ENCODE measurements at regions not wholly inside any gene's neighbourhood (a gene's known extent, or its start where the extent isn't known, plus 50 kb on each side); places are given as distances from the start of the nearest gene placed in this dataset.
A peak's percentile ranks its signal among the peaks of the same experiment; 100 is the strongest.

DNA sequence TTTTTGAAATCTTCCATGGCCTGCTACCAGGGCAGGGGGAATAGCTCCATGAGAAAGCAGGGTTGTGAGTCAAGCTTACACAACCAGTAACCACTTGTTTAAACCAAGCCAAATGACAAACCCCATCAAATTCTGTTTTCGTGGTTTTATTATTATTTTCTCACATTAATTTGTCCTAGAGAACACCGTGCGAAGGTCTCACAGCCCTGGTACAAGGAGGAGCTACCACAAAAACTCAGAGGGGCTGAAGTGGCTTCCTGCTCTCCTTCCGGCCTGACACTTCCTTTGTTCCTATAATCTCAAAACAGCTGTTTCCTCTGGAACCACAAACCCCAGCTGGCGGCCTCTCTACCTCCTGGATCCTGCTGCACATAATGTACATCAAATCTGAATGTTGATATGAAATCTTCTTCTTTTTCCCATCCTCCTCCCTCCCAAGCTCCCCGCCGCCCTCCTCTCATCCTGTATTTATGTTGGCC is 375.9 kb downstream of the MCTP2 start:
- peak; percentile 35 for DNase-seq

DNA sequence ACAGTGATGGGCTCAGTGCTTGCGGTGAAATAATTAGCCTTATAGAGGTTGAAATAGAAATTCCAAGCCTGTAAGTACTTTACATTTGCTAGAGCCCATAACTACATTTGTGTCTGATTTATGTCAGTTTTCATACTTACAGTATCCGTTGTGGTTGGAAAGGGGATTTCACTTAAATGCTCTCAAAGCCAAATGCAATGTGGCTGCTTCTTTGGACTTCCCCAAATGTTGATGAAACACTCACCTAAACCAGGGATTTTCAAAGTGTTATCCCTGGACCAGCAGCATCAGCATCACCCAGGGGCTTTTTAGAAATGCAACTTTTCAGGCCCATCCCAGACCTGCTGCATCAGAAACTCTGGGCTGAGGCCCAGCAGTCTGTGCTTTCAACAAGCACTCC is 378.7 kb downstream of the MCTP2 start:
- peak; percentile 39 for DNase-seq

DNA sequence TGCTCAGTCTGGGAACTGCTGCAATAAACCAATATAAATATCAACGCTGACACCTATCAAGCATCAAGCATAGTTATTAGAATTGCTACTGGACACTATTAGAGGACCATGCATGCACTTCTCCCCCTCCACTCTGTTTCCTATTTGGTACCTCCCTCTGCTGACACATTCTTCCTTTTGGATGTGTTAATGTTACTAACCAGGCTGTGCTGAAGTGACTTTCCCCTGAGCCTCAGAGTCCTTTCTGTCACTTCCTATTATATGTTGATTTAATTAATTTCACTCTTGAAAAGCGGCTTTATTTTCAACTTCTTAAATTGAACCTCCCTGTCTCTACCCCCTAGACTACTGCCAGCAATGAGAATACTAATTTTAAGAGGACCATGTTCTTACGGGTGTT is 379.1 kb downstream of the MCTP2 start:
- no peak for DNase-seq

DNA sequence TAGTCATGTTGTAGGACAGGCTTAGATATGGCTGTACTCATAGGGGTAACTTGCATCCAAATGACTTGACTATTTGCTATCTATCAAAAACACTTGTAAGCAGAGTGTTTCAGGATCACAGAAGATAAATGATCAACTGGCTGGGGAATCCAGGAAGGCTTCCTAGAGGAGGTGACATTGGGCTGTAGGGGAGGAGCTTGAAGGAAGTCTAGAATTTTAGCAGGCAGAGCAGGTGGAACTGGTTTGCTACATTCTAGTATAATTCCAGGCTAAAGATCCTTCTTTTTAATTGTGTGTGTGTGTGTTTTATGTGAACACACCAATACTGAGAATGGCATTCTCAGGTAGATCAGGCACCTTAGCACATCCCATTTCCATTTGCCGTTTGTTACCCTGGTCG is 380.3 kb downstream of the MCTP2 start:
- DNase-seq, result no peak

- no peak for DNase-seq
These were observed 384.3 kb downstream of the MCTP2 start for GRCh38 chr15:94615688-94616087.

DNA sequence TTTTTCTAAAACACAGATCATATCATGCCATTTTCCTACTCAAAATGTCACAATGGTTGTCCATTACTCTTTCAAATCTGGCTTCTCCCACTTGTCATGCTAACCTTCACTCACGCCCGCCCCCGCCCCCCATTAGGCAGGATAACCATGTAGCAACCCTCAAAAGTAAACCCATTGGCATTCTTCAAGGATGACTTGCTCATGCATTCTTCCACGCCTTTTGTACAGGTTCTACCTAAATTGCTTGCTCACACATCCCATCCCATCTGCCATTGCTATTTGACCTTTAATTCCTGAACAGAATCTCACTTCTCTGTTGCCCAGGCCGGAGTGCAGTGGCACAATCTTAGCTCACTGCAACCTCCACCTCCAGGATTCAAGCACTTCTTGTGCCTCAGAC is 389.3 kb downstream of the MCTP2 start:
- DNase-seq, result no peak

GRCh38 chr15:94621736-94622135 is 390.4 kb downstream of the MCTP2 start:
- DNase-seq, result no peak

GRCh38 chr15:94626949-94627348 is 395.6 kb downstream of the MCTP2 start:
- no peak for DNase-seq

DNA sequence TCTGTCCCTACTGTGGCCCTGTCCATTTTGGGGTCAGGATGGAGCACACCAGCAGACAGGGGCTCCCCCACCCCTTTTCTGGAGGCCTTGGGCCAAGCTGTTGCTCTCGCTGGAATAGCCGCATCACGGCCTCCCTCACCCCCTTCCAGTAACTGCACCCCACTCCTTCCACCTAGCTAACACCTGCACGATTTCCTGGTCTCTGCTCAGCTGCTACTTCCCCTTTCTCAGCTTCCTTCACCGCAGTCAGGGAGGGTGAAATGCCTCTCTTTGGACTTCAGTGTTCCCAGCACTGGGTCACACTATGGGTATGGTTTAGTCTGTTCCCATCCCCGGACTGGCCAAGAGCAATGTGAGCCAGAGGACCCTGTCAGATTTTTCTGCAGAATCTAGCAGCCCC is 400.2 kb downstream of the MCTP2 start:
- no peak for DNase-seq

GRCh38 chr15:94638183-94638582 is 406.8 kb downstream of the MCTP2 start:
- no peak for DNase-seq

DNA sequence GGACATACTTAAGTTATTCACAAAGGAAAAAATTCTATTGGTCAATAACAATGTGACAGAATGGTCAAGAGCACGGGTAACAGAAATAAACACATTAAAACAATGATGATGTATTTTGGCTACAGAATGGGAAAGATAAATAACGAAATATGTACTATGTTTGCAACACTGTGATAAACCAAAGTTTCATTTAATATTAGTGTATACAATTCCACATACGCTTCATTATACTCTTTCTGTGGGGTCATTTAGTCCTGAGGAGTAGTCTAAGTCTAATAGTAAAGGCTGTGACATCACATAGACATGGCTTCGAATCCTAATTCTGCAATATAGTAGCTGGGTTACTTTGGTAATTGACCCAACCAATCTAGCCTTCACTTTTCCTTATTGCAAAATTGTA is 408.3 kb downstream of the MCTP2 start:
- DNase-seq, result no peak

DNA sequence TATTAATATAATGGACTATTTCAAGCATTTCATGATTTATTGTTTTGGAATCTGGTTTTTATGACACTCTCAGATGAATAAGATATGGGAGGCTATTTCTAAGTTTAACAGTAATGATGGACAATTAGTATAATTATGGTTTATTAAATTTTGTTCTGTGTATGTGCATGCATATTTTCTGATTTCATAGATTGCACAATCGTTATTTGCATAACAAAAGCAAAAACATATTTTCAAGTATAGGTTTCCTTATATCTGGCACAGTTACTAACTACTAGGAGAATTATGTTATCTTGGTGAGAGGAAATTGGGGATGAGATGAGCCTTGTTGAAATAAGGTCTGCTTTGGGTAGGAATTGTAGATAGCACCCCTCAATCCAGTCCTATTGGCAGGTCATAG is 413.1 kb downstream of the MCTP2 start:
- DNase-seq, result no peak

DNA sequence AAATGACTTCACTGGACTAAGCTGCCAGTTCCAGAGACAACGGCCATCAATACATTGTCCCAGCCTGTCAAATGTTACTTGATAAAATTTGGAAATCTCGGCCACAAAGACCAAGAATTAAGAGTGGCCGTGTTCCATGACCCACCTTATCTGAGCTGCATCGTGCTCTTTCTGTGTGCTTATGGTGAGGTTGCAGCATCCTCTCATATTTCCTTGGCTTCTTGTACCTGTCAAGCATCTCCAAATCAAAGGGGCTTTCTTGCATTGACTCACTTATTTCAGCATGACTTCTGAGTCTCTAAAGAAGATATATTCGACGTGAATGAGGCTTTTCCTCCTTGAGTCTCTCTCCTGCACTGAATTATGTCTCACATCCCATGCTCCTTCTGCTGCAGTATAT is 421.7 kb downstream of the MCTP2 start:
- DNase-seq, result no peak

DNA sequence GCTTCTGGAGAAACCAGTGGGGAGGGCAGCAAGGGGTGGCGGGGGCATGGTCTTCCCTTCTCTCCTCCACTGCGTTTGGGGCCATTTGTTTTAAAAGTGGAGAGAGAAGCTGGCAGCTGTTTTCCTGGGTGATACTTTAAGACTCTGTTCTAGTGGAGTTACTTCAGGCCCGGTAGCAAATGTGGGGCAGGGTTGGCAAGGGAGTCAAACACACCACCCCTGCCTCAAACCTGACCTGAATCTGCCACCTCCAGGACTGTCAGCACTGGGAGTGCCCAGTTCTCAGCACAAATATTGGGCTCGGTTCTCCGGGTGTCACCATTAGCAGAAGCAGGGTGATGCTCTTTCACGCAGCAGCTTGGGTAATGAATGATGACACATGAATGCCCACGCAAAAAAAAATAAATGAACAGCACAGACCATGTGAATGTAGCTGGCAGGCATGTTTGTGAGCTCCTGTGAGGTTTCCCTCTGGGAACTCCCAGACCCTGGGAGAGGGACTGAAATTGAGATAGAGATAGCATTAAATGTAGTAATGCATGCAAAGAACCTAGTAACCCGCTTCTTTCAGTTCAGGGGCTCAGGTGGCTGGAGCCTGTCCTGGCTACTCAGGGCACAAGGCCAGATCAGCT is 424.0 kb downstream of the MCTP2 start:
- DNase-seq, result no peak

GRCh38 chr15:94665676-94666441 is 434.5 kb downstream of the MCTP2 start:
- no peak for DNase-seq

DNA sequence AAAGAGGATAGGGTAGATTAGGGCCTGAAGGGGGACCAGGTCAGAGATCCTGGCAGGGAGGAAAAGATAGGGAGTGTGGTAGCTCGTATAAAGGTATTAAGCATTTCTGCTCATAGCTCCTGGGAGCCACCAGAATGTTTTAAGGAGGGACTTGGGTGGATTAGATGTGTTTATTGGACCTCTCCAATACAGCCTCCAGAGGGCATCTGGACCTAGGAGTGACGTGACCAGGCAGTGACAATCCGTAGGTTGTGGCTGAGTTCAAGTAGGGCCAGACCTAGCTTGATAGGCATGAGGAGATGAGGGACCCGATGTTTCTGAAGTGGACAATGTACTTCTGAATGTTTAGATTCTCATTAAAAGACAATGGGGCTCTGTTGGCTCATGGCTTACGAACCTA is 435.2 kb downstream of the MCTP2 start:
- no peak for DNase-seq

- DNase-seq, result no peak
These were observed 435.7 kb downstream of the MCTP2 start for GRCh38 chr15:94667109-94667508.

- DNase-seq, result peak; percentile 68
These were observed 439.2 kb downstream of the MCTP2 start for GRCh38 chr15:94670438-94671034.

GRCh38 chr15:94671858-94672532 is 440.6 kb downstream of the MCTP2 start:
- DNase-seq, result peak; percentile 48

DNA sequence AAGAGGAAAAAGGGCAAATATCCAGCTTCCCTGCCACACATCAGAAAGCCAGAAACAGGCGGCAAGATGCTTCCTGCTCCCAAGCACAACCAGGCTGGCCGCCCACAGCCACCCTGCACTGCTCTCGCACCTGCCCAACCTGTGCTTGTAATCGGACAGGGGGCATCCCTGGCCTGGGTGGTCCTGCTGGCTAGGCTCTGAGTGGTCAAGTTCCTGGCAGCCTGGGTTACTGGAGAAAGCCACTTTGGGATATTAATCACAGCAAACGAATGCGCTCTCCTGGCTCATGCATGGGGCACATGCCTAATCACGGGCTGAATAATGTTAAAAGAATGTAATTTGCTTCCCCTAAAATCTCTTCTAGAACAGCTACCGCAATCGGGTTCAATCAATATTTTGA is 442.4 kb downstream of the MCTP2 start:
- no peak for DNase-seq

GRCh38 chr15:94674296-94674695 is 442.9 kb downstream of the MCTP2 start:
- peak; percentile 63 for DNase-seq

DNA sequence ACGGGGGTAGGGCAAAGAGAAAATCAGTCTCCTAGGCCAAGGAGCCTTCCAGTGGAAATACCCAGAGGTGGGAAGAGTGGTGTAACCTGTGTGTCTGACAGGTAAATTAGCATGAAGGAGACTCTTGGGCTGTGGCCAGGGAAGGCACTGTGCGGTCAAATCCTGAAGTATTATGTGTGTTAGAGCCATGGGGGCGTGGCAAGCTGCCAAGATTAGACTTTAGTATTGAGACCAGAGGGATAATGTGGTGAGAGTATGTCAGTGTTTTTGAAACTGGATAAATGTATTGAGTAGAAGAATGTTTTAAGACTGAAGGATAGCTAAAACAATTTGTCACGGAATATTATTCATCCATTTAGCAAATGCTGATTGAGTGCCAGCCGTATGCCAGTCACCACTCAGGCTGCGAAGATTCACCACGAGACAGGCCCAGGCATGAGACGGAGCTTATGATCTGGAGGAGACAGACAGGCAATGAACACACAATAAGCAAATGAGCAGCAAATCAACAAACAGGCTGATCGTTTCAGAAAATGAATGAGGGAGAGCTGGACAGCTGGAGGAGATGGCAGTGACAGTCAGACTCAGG is 445.9 kb downstream of the MCTP2 start:
- no peak for DNase-seq

Data from renal pelvis (tissue), 1 donor.